Keratinocyte (primary cell): ENCODE measurements at regions not wholly inside any gene's neighbourhood (a gene's known extent, or its start where the extent isn't known, plus 50 kb on each side); places are given as distances from the start of the nearest gene placed in this dataset.
"Not testable (repeated sequence)": the region's sequence is repeated elsewhere in the genome, so short reads cannot be mapped to it uniquely, and the experiment has no call there.

ENCODE experiments used
- DNase-seq: peaks from one replicate; pipeline ENCODE4 v3.0.0-alpha.2; 2011; ENCODE audit warnings: low read depth, missing footprints, low spot score
- FAIRE-seq: peaks from 2 replicates; lab custom pipeline; 2011; peaks lifted over from hg19 to GRCh38; lab: Jason Lieb, UNC
- H2AFZ ChIP-seq: 2 replicates; pipeline ENCODE4 v1.6.0; 2012; ENCODE audit warnings: low read length, control low read depth, inconsistent platforms; ENCODE audit not compliant: control insufficient read depth
- H3K27ac ChIP-seq: 2 replicates; pipeline ENCODE4 v1.5.1; 2011; ENCODE audit warnings: low read length; ENCODE audit not compliant: control insufficient read depth, insufficient read depth
- H3K27me3 ChIP-seq: 3 replicates; pipeline ENCODE4 v1.6.0; 2011; ENCODE audit warnings: low read length; ENCODE audit not compliant: control insufficient read depth, insufficient read depth; ENCODE audit errors: extremely low read depth
- H3K36me3 ChIP-seq, 2 experiments: 2 replicates in 1 of 2; 3 replicates in 1 of 2; pipeline ENCODE4 v1.5.1; 2011; ENCODE audit warnings: low read length in 2 of 2, mild to moderate bottlenecking in 1 of 2; ENCODE audit not compliant: control insufficient read depth in 2 of 2, insufficient read depth in 2 of 2; ENCODE audit errors: extremely low read depth in 1 of 2
- H3K4me1 ChIP-seq: 3 replicates; pipeline ENCODE4 v1.5.1; 2011; ENCODE audit warnings: low read length; ENCODE audit not compliant: control insufficient read depth, insufficient read depth; ENCODE audit errors: extremely low read depth
- H3K4me2 ChIP-seq: 3 replicates; pipeline ENCODE4 v1.6.0; 2011; ENCODE audit warnings: low read depth, low read length; ENCODE audit not compliant: control insufficient read depth, insufficient read depth; ENCODE audit errors: extremely low read depth
- H3K4me3 ChIP-seq, 3 experiments: fragments of 200-600 bp in 1 of 3; sonication (generic) in 1 of 3; 2 replicates in 2 of 3; 3 replicates in 1 of 3; pipeline ENCODE4 v1.5.1; 2011 to 2016; ENCODE audit warnings: low read length in 3 of 3, mild to moderate bottlenecking in 3 of 3, control low read depth in 2 of 3, inconsistent platforms in 1 of 3, low read depth in 1 of 3, mixed read lengths in 1 of 3, mixed run types in 1 of 3, moderate library complexity in 1 of 3; ENCODE audit not compliant: control insufficient read depth in 2 of 3, insufficient read depth in 2 of 3; ENCODE audit errors: extremely low read depth in 1 of 3
- H3K79me2 ChIP-seq: 2 replicates; pipeline ENCODE4 v1.6.0; 2012; ENCODE audit warnings: low read length; ENCODE audit not compliant: control insufficient read depth, insufficient read depth
- H3K9ac ChIP-seq: 3 replicates; pipeline ENCODE4 v1.6.0; 2011; ENCODE audit warnings: low read length; ENCODE audit not compliant: control insufficient read depth, insufficient read depth; ENCODE audit errors: extremely low read depth
- H3K9me1 ChIP-seq: 3 replicates; pipeline ENCODE4 v1.6.0; 2011; ENCODE audit warnings: low read length; ENCODE audit not compliant: control insufficient read depth, insufficient read depth; ENCODE audit errors: extremely low read depth
- H3K9me3 ChIP-seq: 2 replicates; pipeline ENCODE4 v1.5.1; 2012; ENCODE audit warnings: low read depth, low read length; ENCODE audit not compliant: control insufficient read depth
- H4K20me1 ChIP-seq: 3 replicates; pipeline ENCODE4 v1.6.0; 2011; ENCODE audit warnings: low read length; ENCODE audit not compliant: control insufficient read depth, insufficient read depth; ENCODE audit errors: extremely low read depth
- dilution Hi-C: fragments of 300-500 bp; cut with MboI; formaldehyde crosslinking; loops from one replicate; pipeline ENCODE4 v1.7.0; 2020; ENCODE audit warnings: low sequenced_read_pairs; ENCODE audit not compliant: extremely low pct_ligation_motif_present

DNA sequence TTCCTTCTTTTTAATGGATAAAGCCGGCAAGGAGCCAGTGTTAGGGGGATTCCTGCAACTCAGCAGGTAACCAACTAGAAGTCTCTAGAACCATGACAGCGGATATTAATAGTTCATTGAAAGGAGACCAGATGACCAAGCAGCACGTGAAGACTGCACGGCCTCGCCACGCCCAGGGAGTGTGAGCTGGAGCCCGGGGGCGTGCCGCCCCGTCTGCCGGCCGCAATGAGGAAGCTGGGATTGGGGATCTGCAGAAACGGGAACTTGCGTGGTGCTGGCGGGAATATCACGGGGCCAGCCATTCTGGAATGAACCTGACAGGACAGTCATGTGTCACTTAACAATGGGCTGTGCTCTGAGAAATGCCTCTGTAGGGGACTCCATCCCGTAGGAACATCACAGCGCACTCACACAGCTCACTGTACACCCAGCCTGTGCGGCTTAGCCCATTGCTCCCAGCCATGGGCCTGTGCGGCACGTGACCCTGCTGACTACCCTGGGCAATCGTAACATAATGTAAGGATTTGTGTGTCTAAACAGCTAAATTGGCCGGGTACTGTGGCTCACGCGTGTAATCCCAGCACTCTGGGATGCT, 4092.8 kb upstream of the TPTE start:
- H3K4me2 ChIP-seq, H2AFZ ChIP-seq, H3K4me3 ChIP-seq, FAIRE-seq, H4K20me1 ChIP-seq, H3K9ac ChIP-seq, H3K27ac ChIP-seq, H3K36me3 ChIP-seq, H3K27me3 ChIP-seq, DNase-seq, dilution Hi-C loops, H3K4me1 ChIP-seq, H3K79me2 ChIP-seq, H3K9me1 ChIP-seq, H3K9me3 ChIP-seq: not testable (repeated sequence)

DNA sequence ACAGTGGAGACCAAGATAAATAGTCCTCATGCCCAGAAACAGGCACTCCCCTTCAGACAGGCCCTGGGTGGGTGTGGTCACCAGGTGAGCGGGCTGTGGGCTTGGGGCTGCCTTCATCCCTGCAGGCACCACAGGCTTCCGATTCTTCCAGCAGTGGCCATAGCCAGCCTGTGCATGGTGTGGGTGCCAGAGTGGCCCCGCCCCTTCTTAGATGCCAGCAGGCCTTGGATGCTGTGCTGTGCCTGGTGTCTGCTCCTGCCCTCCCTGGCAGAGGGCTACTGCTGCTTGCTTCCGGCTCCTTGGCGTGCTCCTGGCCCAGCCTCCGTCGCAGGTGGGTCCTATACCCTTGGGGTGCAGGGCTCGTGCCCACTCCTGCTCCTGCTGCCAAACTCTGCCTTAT, 4091.5 kb upstream of the TPTE start:
- H3K4me2 ChIP-seq, H3K27ac ChIP-seq, FAIRE-seq, H3K4me3 ChIP-seq, H3K4me1 ChIP-seq, DNase-seq, H2AFZ ChIP-seq, H3K27me3 ChIP-seq, H3K79me2 ChIP-seq, H4K20me1 ChIP-seq, dilution Hi-C loops, H3K9me1 ChIP-seq, H3K36me3 ChIP-seq, H3K9ac ChIP-seq, H3K9me3 ChIP-seq: not testable (repeated sequence)

DNA sequence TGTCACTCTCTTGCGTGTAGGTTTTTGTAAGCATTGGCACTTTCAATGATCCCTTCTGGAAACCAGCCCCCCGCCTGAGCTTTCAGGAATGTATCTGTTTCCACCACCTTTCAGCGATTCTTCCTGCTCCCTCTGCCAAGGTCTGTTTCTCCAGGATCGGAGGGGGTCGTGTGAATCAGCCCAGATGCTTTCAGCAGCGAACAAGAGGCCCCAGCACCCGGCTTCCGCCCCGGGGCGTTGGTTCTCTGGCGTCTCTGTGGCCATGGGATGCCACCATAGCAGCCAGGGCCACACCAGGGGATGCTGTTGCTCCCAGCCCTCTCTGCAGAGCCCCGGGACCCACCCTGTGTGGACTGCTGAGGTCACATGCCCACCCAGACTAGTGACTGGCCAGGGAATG, 4088.2 kb upstream of the TPTE start:
- dilution Hi-C loops: not testable (repeated sequence)

DNA sequence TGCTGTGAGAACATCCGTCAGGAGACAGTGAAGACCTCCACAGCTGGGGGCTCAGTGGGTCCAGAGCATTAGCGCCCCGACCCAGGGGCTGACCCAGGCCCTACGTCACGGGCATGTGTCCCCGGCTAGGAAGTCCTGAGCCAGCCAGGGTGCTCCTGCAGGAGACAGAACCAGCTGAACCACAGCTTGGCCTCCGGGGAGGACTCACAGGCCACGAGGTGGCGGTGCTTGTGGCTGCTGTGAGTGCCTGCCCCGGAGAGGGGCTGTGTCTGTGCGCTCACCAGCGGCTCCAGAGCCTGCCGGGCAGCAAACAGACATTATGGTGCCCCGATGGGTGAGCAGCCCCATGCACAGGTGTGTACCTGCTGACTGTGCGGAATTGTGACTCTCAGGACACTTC, 4085.2 kb upstream of the TPTE start:
- H3K4me1 ChIP-seq, H3K9me3 ChIP-seq, FAIRE-seq, DNase-seq, H4K20me1 ChIP-seq, dilution Hi-C loops, H2AFZ ChIP-seq, H3K9ac ChIP-seq, H3K4me2 ChIP-seq, H3K79me2 ChIP-seq, H3K4me3 ChIP-seq, H3K27me3 ChIP-seq, H3K9me1 ChIP-seq, H3K27ac ChIP-seq, H3K36me3 ChIP-seq: not testable (repeated sequence)

More for the DNA sequence above, 4088.2 kb upstream of the TPTE start:
- H3K36me3 ChIP-seq, FAIRE-seq, H2AFZ ChIP-seq, H3K27ac ChIP-seq, H4K20me1 ChIP-seq, DNase-seq, H3K4me1 ChIP-seq, H3K9ac ChIP-seq, H3K4me3 ChIP-seq, H3K9me3 ChIP-seq, H3K79me2 ChIP-seq, H3K9me1 ChIP-seq, H3K27me3 ChIP-seq, H3K4me2 ChIP-seq: not testable (repeated sequence)

DNA sequence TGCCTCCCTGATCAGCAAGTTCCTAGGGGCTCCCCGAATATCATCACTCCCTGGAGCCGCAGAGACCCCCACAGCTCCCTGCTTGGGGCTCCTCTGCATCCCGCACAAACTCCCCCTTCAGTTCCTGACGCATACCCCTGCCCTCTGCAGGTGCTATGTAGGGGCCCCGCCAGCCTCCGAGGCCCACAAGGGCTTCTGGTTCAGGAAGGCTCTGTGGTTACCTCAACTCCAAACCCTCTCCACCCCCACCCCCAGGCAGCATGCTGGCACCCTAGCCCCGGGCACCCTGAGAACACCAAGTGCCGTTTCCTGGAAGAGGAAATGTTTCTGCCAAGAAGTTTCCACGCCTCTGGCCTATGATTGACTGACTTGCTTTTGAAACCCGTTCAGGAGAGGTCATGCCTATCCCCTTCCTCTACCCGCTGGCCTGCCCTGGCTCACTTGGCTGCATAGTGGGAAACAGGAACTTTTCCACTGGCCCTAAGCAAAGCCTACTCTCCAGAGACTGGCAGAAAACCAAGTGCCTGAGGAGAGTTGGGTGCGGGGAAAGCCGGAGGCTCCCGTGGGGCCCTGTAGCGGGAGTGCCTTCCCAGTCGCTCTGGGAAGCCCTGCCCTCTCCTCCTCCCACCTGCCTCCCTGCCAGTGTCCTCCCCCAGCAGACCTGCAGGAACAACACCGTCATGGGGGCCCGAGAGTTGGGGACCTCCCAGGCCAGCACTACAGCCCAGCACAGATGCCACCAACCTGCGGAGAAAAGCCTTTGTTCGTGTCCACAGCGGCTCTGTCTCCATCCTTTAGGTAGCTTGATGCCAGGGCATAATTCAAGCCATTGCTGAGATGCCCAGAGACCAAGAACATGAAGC, 4084.2 kb upstream of the TPTE start:
- dilution Hi-C loops, H3K4me2 ChIP-seq: not testable (repeated sequence)

More for the DNA sequence above, 4084.2 kb upstream of the TPTE start:
- not testable (repeated sequence) for H3K36me3 ChIP-seq, H4K20me1 ChIP-seq, H3K4me3 ChIP-seq, H3K9me1 ChIP-seq, FAIRE-seq, H3K27me3 ChIP-seq, H2AFZ ChIP-seq, H3K4me1 ChIP-seq, H3K9me3 ChIP-seq, H3K27ac ChIP-seq, DNase-seq, H3K79me2 ChIP-seq, H3K9ac ChIP-seq
